GM18505 (cell line): ENCODE measurements at regions not wholly inside any gene's neighbourhood (a gene's known extent, or its start where the extent isn't known, plus 50 kb on each side); places are given as distances from the start of the nearest gene placed in this dataset.

Experiments
- ATAC-seq: cut with Tn5 transposase; IDR thresholded peaks from one replicate; pipeline ENCODE4 v1.9.1; 2021; ENCODE audit not compliant: unreplicated experiment
- POLR2A ChIP-seq: IDR thresholded peaks from 4 replicates; pipeline ENCODE4 v1.6.1; 2011; ENCODE audit warnings: borderline replicate concordance; ENCODE audit not compliant: insufficient read depth, insufficient read length; ENCODE audit errors: extremely low read depth

DNA sequence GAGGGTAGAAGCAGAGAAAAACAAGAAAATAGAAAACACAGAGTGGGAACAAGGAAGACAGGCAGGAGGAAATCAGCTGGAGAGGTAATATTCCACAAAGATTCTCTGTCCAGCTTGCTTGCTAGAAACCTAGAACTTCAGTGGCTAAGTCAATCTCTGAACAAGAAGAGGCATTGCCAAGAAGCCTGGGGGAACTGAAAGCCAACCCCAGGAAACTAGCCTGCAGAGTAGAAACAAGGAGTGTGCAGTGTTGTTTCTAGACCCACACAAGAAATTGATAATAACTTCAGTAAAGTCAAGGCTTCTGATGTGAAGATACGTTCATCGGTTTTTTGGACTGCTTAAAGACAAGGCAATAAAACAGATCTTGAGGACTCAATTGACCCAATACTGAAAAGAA is 234.5 kb upstream of the MAP3K1 start:
- no peak for ATAC-seq
- TF ChIP-seq POLR2A, result no peak

- ATAC-seq, result no peak
- TF ChIP-seq POLR2A, result no peak
Observed at GRCh38 chr5:56575821-56576220, 239.5 kb upstream of the MAP3K1 start.

- no peak for ATAC-seq
- no peak for TF ChIP-seq POLR2A
Observed at GRCh38 chr5:56574778-56575177, 240.6 kb upstream of the MAP3K1 start.

- ATAC-seq, result no peak
- no peak for TF ChIP-seq POLR2A
Observed at GRCh38 chr5:56569566-56569965, 245.8 kb upstream of the MAP3K1 start.

GRCh38 chr5:56569076-56569475 is 246.3 kb upstream of the MAP3K1 start:
- no peak for TF ChIP-seq POLR2A
- ATAC-seq, result no peak

DNA sequence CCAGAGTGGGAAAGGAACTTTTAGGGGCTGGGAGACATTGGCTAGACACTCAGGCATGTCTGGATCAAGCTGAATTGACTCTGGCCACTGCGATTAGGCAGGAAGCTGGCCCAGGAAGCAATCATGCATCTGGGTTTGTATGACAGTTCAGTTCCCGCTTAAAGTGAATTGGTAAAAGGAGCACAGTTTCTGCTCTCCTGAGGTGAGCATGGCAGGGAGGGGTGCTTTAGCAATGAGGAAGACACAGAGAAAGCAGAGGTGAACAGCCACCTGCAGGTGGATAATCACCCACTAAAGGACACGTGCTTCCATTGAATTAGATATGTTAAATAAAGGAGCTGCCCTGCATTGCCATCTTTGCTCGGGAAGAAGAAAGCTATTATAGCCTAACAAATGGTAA is 248.1 kb upstream of the MAP3K1 start:
- no peak for TF ChIP-seq POLR2A
- no peak for ATAC-seq

DNA sequence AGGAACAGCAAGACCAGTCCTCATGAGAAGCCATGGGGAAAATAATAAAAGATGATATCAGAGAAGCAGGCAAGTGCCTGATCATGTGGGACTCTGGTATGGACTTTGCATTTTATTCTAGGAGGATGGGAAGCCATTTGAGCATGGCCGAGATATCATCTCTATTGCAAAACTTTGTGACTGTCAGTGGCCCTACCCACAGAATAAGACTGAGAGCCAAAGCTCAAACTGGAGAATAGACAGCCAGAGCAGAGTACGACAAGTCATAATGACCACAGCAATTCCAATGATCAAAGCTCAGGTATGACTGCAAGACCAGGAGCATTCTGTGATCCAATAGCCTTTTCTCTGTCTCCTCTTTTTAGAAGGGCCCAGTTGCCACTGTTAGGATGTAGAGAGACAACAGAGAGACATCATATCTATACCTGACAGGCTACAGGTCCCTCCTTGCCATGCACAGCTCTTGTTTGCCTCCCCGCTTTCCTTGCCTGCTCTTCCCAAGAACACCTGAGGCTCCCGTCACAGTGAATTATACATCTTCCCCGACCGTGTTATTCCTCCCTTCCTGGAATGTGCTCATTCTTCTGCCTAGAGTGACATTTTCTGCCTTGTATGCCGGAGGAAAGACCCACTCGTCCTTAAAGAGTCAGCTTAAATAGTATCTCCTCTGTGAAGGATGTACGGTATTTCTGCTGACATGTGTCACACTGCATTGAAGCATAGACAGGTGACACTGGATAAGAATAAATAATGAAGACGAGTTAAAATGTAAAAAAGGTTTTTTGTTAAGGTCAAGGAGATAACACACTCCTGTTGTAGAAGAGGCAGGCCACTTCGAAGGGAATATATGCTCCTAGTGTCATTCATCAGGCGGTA is 248.7 kb upstream of the MAP3K1 start:
- no peak for ATAC-seq
- no peak for TF ChIP-seq POLR2A

DNA sequence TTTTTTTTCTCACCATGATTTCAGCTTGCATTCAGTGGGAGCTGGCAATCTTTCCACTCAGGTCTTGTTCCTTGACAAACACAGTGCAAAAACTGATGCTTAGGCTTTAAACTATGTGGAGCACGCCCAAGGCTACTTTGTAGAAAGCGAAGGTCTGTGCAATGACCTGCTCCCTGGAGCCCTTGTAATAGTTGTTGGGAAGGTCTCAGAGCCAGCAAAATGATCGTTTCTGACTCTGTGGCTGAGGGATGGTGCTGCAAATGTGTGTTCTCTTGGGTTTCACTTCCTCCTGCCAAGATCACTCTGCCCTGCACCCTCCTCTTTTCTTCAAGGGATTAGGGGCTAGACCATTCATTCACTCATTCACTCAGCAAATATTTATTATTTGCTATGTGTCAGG is 249.7 kb upstream of the MAP3K1 start:
- TF ChIP-seq POLR2A, result no peak
- peak; percentile 95 for ATAC-seq

GRCh38 chr5:56565283-56565615 is 250.1 kb upstream of the MAP3K1 start:
- TF ChIP-seq POLR2A, result no peak
- ATAC-seq, result no peak

DNA sequence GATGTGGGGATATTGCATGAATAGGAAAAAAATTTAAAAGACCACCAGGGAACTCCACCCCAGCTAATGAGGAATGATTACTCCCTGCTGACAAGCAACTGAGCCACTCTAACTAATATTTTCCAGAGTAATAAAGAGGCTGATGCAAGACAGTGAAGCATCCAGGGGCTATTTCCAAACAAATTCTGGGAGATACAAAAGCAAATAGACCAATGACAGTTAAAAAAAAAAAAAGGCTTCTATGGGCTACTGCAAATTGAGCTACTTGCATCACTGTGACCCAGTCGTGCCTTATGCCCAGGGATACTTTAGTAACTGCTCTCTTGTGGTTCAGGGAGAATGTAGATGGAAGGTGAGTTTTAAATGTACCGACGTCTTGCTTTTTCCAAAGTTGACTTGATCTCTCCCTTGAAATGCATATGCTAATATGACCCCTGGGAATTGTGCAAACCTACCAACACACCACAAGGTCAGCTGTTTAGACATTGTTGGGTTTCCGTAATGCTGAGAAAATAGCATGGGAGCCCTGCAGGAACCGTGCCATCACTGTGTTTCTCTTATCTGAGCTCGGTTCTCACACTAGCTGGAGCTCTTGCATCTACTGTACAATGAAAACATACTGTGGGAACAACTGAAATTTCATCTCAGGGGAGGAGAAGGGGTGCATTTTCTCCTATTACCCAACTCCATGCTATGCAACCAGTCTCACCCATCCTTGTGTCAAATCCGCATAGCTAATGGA is 250.6 kb upstream of the MAP3K1 start:
- TF ChIP-seq POLR2A, result no peak
- no peak for ATAC-seq

GRCh38 chr5:56561455-56561854 is 253.9 kb upstream of the MAP3K1 start:
- ATAC-seq, result no peak
- no peak for TF ChIP-seq POLR2A

DNA sequence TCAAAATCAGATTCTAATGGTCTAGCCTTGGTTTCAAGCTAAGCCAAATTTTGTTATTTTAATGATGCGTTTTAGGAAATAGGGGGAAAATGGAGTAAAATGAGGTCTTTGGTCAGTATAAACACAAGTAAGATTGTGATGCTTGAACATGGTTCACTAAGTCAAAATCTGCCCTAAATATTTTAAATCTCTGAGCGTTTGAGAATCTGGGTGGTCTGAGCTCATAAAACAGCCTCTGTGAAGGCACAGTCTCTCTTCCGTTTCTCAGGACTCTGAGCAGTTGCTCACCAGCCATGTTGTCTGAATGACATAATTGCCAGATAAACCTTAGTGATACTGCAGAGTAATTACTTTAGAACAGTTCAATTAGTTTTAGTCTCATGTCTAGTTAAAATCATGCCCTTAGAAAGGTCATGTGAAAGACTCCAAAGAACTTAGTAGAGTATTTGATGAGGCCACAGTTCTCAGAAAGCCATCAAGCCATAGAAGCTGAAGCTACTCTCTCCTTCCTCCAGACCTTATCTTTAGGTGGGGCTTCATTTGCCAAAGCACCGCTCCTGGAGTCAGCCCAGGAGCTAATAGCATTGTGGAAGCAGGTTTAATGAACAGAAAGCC is 257.1 kb upstream of the MAP3K1 start:
- ATAC-seq, result no peak
- no peak for TF ChIP-seq POLR2A

DNA sequence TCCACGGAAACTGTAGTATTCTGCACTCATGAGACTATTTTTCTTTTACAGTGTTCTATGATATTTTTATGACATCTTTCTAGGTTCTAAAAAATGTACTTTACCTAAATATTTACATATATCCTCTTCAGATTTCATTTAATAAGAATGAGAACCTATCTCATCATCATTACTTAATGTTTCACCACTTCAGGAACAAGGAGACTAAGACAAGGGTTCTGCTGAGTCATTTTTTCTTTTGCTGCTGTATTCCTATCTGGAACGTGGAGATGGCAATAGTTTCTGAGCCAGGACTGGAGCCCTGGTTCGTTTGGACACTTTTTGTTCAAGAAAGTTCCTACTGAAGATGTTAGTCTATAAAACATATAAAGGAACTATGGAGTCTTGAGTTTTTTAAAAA is 258.2 kb upstream of the MAP3K1 start:
- no peak for TF ChIP-seq POLR2A
- no peak for ATAC-seq

- no peak for ATAC-seq
Observed at GRCh38 chr5:56552612-56553268, 262.6 kb upstream of the MAP3K1 start.

DNA sequence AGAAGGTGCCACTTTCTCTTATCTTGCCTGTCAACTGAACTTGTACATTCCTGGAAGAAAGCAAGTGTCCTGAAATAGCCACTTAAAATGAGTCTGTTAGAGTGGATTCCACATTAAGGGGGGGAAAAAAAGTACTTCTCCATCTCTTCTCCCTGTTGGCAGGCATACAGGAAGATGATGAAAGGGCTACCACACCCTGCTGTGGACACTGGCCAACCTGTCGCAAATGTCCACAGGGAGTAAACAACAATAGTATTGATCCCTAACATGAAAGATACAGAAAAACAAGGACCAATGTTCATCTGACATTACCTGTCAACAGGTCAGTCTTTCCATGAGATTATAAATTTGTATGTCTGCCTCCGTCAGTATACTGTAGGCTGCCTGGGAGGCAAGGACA is 265.1 kb upstream of the MAP3K1 start:
- no peak for ATAC-seq
- no peak for TF ChIP-seq POLR2A

More at GRCh38 chr5:56552612-56553268, 262.6 kb upstream of the MAP3K1 start:
- no peak for TF ChIP-seq POLR2A
